Spleen (tissue), 11 donors: ENCODE measurements at regions not wholly inside any gene's neighbourhood (a gene's known extent, or its start where the extent isn't known, plus 50 kb on each side); places are given as distances from the start of the nearest gene placed in this dataset.

Experiments used
- DNase-seq: peaks from one replicate; pipeline ENCODE4 v3.0.0-alpha.2; 2020
- H3K27ac ChIP-seq, 8 donors: fragments of 200-600 bp; sonication (generic) in 7 of 8; 1 replicate in 4 of 8; 2 replicates in 4 of 8; pipeline versions ENCODE4 v1.5.0 to v1.8.0; 2016 to 2021; ENCODE audit warnings: inconsistent platforms in 4 of 8, mild to moderate bottlenecking in 4 of 8, moderate library complexity in 1 of 8
- H3K27me3 ChIP-seq, 7 donors: fragments of 200-600 bp; sonication (generic) in 6 of 7; replicated peaks in 1 of 7; 1 replicate in 4 of 7; 2 replicates in 3 of 7; pipeline versions ENCODE4 v1.5.0 to v1.8.0; 2016 to 2021; ENCODE audit warnings: inconsistent platforms in 3 of 7, mild to moderate bottlenecking in 1 of 7
- H3K36me3 ChIP-seq, 6 donors: fragments of 200-600 bp; sonication (generic) in 5 of 6; 1 replicate in 4 of 6; 2 replicates in 2 of 6; pipeline versions ENCODE4 v1.5.0 to v1.8.0; 2016 to 2021; ENCODE audit warnings: inconsistent platforms in 2 of 6
- H3K4me1 ChIP-seq, 6 donors: fragments of 200-600 bp; sonication (generic) in 5 of 6; 1 replicate in 3 of 6; 2 replicates in 3 of 6; pipeline versions ENCODE4 v1.5.0 to v1.8.0; 2016 to 2021; ENCODE audit warnings: inconsistent platforms in 3 of 6
- H3K4me3 ChIP-seq, 8 donors: fragments of 200-600 bp; sonication (generic) in 7 of 8; 1 replicate in 4 of 8; 2 replicates in 4 of 8; pipeline versions ENCODE4 v1.5.0 to v1.8.0; 2016 to 2021; ENCODE audit warnings: inconsistent platforms in 4 of 8, mild to moderate bottlenecking in 4 of 8, moderate library complexity in 2 of 8
- H3K9me3 ChIP-seq, 8 donors: fragments of 200-600 bp; sonication (generic) in 7 of 8; 1 replicate in 4 of 8; 2 replicates in 4 of 8; pipeline versions ENCODE4 v1.5.0 to v1.8.0; 2016 to 2021; ENCODE audit warnings: inconsistent platforms in 4 of 8
- POLR2A ChIP-seq, 3 donors: fragments of 450-650 bp; IDR thresholded peaks; one replicate each; pipeline ENCODE4 v1.5.1; 2017; ENCODE audit warnings: antibody characterized with exemption in 3 of 3, mild to moderate bottlenecking in 1 of 3
- POLR2AphosphoS5 ChIP-seq, 3 donors: sonication (generic); formaldehyde crosslinking; IDR thresholded peaks; one replicate each; pipeline ENCODE4 v1.5.1; 2017; ENCODE audit warnings: antibody characterized with exemption in 3 of 3
- WGBS, 5 donors: extraction: QIAGEN DNeasy Blood & Tissue Kit in 3 of 5; methylation state at CpG; one replicate each; pipeline versions ENCODE4 v1.1.5 to v1.1.7; 2013 to 2018; 5-methylcytosine and 5-hydroxymethylcytosine counted together
- intact Hi-C: fragments of 100-400 bp; cut with DNase I; formaldehyde crosslinking; loops from one replicate; pipeline ENCODE4 v1.15.0; 2023; ENCODE audit warnings: low total_unique reads
- TF ChIP-seq, protein P1 (sequence below), 11 experiments: fragments of 200-600 bp in 7 of 11; fragments of 450-650 bp in 4 of 11; sonication (generic) in 4 of 11; IDR thresholded peaks in 8 of 11; conservative IDR thresholded peaks in 3 of 11; 1 replicate in 7 of 11; 2 replicates in 4 of 11; pipeline versions ENCODE4 v1.4.0 to v1.8.0; 2016 to 2021; ENCODE audit warnings: antibody characterized with exemption in 11 of 11, inconsistent platforms in 4 of 11, mild to moderate bottlenecking in 1 of 11
- donor health status: healthy with polysubstance abuse.
- donor health status: DM: no; HTN: no; CAD: no; lungs with moderate emphysema.
- donor health status: DM: no; HTN: no; CAD: no.
- donor health status: Bipolar disorder and iron deficiency.
- donor health status: healthy.
- donor health status: DM: no; HTN: no; CAD: no.
- donor health status: DM: yes; HTN: yes; CAD: no.

DNA sequence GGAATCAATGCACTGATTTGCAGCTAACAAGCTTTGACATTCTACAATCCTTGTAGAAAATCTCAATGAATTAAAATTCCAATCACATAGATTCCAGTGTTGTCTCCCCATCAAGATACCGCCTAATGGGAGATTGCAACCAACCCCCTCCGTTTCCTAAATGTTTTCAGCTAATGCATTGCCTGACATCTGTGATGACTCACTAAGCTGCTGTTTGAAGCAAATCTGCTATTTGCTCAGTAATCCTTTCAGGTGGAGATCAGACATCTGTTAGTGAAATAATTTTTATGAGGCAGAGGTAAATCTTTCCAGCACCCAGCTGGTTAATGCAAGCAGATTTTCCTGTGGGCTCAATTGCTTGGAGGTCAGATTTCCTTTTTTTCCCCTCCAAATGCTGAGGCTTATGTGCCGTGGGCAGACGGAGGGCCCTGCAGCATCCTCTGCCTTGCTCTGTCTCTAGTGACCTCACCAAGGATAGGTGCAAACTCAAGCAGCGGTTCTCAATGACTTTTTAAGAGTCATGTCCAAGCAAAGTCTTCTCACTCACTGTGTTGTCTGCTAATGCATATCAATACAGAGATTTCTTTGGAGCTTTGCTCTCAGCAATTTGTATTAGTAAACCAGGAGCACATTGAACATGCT lies 91.1 kb upstream of the RAB3GAP2 start:
- no peaks in the 10 kb centered on the region for H3K36me3 ChIP-seq
- no peak for DNase-seq
- TF ChIP-seq, protein P1, sequence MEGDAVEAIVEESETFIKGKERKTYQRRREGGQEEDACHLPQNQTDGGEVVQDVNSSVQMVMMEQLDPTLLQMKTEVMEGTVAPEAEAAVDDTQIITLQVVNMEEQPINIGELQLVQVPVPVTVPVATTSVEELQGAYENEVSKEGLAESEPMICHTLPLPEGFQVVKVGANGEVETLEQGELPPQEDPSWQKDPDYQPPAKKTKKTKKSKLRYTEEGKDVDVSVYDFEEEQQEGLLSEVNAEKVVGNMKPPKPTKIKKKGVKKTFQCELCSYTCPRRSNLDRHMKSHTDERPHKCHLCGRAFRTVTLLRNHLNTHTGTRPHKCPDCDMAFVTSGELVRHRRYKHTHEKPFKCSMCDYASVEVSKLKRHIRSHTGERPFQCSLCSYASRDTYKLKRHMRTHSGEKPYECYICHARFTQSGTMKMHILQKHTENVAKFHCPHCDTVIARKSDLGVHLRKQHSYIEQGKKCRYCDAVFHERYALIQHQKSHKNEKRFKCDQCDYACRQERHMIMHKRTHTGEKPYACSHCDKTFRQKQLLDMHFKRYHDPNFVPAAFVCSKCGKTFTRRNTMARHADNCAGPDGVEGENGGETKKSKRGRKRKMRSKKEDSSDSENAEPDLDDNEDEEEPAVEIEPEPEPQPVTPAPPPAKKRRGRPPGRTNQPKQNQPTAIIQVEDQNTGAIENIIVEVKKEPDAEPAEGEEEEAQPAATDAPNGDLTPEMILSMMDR (IDR thresholded peaks at IDR 0.05 in 8 of 11, conservative IDR thresholded peaks at IDR 0.05 in 3 of 11): no peak
- TF ChIP-seq POLR2A (IDR thresholded peaks at IDR 0.05): no peak
- TF ChIP-seq POLR2AphosphoS5 (IDR thresholded peaks at IDR 0.05): no peak
- peaks cover 0 to 10% (median 3%) of the 10 kb centered on the region in 8 donors for H3K9me3 ChIP-seq
- no peaks in the 10 kb centered on the region for H3K4me1 ChIP-seq
- intact Hi-C loops: no loop called here
- H3K27ac ChIP-seq: no peak overlapping the region
- peaks cover 0 to 4% (median 0%) of the 10 kb centered on the region in 7 donors for H3K27me3 ChIP-seq
- no peak overlapping the region for H3K4me3 ChIP-seq
- 66 to 76% (median 75%) methylated on average over 5 of the region's 5 CpGs for WGBS, 5 donors

DNA sequence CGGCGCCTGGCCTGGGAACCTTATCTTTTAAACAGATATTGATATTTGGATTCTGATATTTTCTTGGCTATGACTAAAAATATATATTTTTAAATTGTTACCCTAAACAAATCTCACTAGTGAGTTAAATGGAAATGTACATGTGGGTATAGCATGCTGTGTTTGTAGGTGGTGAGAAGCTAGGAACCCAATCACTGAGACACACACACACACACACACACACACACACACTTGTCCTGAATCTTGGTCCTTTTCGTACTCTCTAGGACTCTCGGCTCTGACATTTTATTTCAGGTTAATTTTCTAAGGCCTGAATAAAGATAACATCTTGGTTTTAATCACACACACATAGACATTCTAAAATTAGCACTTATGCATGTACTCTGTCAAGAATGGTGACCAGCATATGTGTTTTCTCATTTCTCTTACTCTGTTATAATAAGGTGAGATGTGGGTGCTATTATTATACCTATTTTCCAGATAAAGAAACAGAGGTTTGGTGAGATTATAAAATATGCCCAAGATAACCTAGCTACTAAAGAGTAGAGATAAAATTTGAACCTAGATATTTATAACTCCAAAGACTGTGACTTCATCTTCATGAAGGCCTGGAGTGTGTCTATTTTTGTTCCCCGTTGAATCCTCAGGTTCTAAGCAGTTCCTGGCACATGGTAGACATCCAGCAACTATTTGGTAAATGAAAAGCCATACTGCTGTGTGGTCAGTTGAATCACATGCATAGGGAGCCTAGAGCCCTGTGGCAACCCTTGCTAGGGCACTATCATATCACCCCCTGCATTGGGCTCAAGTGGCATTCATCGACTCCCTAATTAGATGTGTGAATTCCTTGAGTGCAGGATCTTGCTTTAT lies 85.0 kb upstream of the RAB3GAP2 start:
- H3K4me1 ChIP-seq: no peaks in the 10 kb centered on the region
- H3K27ac ChIP-seq: no peak overlapping the region
- H3K27me3 ChIP-seq: no peaks in the 10 kb centered on the region
- TF ChIP-seq, protein P1 (IDR thresholded peaks at IDR 0.05 in 8 of 11, conservative IDR thresholded peaks at IDR 0.05 in 3 of 11): no peak
- TF ChIP-seq POLR2AphosphoS5 (IDR thresholded peaks at IDR 0.05): no peak
- no peak for TF ChIP-seq POLR2A (IDR thresholded peaks at IDR 0.05)
- no peak overlapping the region for H3K4me3 ChIP-seq
- no peaks in the 10 kb centered on the region for H3K9me3 ChIP-seq
- no peak for DNase-seq
- no peaks in the 10 kb centered on the region for H3K36me3 ChIP-seq
- WGBS, 5 donors: 89 to 95% (median 93%) methylated on average over 6 of the region's 6 CpGs
- intact Hi-C loops: no loop called here

DNA sequence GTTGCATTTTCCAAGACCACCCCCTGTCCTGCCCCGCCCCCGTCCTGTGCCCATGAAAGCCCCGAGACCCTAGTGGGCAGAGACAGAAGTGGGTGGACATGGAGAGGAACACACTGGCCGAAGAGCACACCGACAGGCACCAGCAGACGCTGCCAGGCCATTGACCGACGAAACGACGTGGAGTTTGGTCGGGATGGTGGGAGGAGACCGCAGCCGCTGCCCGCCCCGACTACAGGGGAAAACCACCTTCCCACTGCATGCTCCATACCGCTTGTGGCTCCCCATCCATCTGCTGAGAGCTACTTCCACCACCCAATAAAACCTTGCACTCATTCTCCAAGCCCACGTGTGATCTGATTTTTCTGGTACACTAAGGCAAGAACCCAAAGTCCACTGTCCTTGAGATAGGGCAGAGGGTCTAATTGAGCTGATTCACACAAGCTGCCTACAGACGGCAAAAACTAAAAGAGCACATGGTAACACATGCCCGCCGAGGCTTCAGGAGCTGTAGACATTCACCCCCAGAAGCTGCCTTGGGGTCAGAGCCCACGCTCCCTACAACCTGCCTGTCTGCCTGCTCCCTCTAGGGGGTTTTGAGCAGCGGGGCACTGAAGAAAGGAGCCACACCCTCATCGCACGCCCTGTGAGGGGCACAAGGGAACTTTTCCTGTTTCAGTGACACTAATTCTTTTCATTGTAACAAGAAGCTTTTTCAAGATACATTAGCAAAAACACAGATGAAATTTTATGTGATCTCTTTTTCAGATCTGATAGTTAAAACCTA lies 81.2 kb upstream of the RAB3GAP2 start:
- Histone ChIP-seq H3K4me3 (no peak overlapping the region), H3K9me3 (no peaks in the 10 kb centered on the region), H3K4me1 (no peaks in the 10 kb centered on the region), H3K36me3 (no peaks in the 10 kb centered on the region), H3K27me3 (no peaks in the 10 kb centered on the region), H3K27ac (no peak overlapping the region)
- WGBS, 5 donors: 85 to 90% (median 88%) methylated on average over 23 to 24 of the region's 24 CpGs
- intact Hi-C loops: no loop called here
- no peak for DNase-seq
- no peak for TF ChIP-seq POLR2A (IDR thresholded peaks at IDR 0.05)
- TF ChIP-seq, protein P1 (IDR thresholded peaks at IDR 0.05 in 8 of 11, conservative IDR thresholded peaks at IDR 0.05 in 3 of 11): no peak
- no peak for TF ChIP-seq POLR2AphosphoS5 (IDR thresholded peaks at IDR 0.05)
